Kidney (tissue), 10 donors: ENCODE measurements at regions not wholly inside any gene's neighbourhood (a gene's known extent, or its start where the extent isn't known, plus 50 kb on each side); places are given as distances from the start of the nearest gene placed in this dataset.
"Not testable (repeated sequence)": the region's sequence is repeated elsewhere in the genome, so short reads cannot be mapped to it uniquely, and the experiment has no call there.

ENCODE experiments used
- DNase-seq, 5 donors: peaks; one replicate each; pipeline ENCODE4 v3.0.0-alpha.2; 2013 to 2020
- FAIRE-seq: peaks from 2 replicates; lab custom pipeline; 2012; peaks lifted over from hg19 to GRCh38; lab: Jason Lieb, UNC
- H3K27ac ChIP-seq, 2 donors: one replicate each; pipeline ENCODE4 v1.7.0; 2013; ENCODE audit warnings: low read depth in 2 of 2, low read length in 2 of 2, inconsistent platforms in 1 of 2
- H3K27me3 ChIP-seq: one replicate; pipeline ENCODE4 v1.7.1; 2013; ENCODE audit warnings: low read length, inconsistent platforms; ENCODE audit not compliant: control insufficient read depth, insufficient read depth
- H3K36me3 ChIP-seq, 3 donors: one replicate each; pipeline versions ENCODE4 v1.7.0 to v1.7.1; 2013; ENCODE audit warnings: low read length in 3 of 3, control low read depth in 1 of 3, inconsistent platforms in 1 of 3; ENCODE audit not compliant: insufficient read depth in 3 of 3, control insufficient read depth in 2 of 3
- H3K4me1 ChIP-seq, 3 donors: one replicate each; pipeline versions ENCODE4 v1.7.0 to v1.7.1; 2013; ENCODE audit warnings: low read length in 3 of 3, inconsistent platforms in 1 of 3, low read depth in 1 of 3; ENCODE audit not compliant: control insufficient read depth in 2 of 3, insufficient read depth in 2 of 3
- H3K4me3 ChIP-seq, 3 donors: one replicate each; pipeline versions ENCODE4 v1.7.0 to v1.8.1; 2013; ENCODE audit warnings: low read length in 3 of 3, control low read depth in 1 of 3, inconsistent platforms in 1 of 3
- H3K9ac ChIP-seq, 3 donors: one replicate each; pipeline versions ENCODE4 v1.7.0 to v1.7.1; 2013; ENCODE audit warnings: low read length in 3 of 3, control low read depth in 1 of 3, inconsistent platforms in 1 of 3
- H3K9me3 ChIP-seq, 3 donors: one replicate each; pipeline versions ENCODE4 v1.7.0 to v1.7.1; 2013; ENCODE audit warnings: low read length in 3 of 3, control low read depth in 1 of 3, inconsistent platforms in 1 of 3; ENCODE audit not compliant: control insufficient read depth in 2 of 3, insufficient read depth in 1 of 3
- intact Hi-C: fragments of 100-400 bp; cut with DNase I; formaldehyde crosslinking; loops from one replicate; pipeline ENCODE4 v1.11.1; 2022
- donor health status: control.
- donor health status: control.
- donor health status: DM: yes; HTN: yes; CAD: no.
- donor health status: Normal renal cell carcinoma (clear cell type).

DNA sequence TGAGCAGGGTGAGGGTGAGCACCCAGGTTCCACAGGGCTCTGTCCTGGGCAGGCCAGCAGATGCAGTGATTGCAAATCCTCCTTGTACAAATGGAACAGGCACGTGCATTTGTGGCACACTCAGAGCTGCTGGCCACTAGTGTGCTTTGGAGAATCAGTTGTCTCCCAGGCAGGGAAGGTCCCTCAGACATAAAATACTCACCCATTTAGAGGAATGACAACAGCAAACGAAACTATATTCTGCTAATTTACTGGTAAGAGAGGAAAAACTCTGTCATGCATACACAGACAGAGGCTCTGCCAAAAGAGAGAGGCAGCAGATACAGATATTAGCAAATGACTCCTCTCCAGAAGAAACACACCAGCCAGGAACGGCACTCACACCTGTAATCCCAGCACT lies 116.5 kb upstream of the PLGLB2 start:
- H3K27me3 ChIP-seq, FAIRE-seq, DNase-seq, H3K4me1 ChIP-seq, H3K9me3 ChIP-seq, H3K36me3 ChIP-seq, intact Hi-C loops, H3K27ac ChIP-seq, H3K4me3 ChIP-seq, H3K9ac ChIP-seq: not testable (repeated sequence)

DNA sequence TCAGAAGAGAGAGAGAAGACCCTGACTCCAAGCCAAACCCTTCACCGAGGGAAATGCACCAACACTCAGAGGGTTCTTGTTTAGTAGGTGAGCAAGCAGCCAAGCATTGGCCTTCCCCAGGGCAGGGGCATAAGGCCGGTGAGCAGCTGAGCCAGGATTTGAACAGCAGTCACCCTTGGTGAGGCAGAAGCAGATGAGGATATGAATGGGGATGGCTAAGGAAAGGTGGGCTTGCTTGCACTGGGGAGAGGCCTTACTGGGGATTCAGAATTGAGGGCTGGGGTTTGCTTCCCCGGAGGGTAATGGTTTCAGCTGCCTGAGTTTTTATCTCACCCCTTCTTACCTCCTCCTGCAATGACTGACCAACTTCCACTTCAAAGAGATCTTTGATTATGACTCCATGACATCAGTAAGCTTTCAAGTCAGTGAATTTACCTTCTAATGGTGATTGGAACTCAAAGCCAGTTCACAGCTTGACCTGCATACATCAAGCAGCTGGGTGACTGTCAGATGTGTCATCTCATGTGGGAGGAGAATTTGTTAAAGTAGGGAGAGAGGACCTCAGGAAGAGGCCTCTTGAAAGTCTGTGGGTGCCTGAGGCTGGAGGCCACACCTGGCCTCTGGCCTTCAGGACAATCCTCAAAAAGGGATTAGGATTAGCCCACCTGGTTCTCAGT lies 114.5 kb upstream of the PLGLB2 start:
- FAIRE-seq, H3K9me3 ChIP-seq, H3K36me3 ChIP-seq, H3K4me3 ChIP-seq, DNase-seq, H3K9ac ChIP-seq, H3K27me3 ChIP-seq, H3K27ac ChIP-seq, intact Hi-C loops, H3K4me1 ChIP-seq: not testable (repeated sequence)

DNA sequence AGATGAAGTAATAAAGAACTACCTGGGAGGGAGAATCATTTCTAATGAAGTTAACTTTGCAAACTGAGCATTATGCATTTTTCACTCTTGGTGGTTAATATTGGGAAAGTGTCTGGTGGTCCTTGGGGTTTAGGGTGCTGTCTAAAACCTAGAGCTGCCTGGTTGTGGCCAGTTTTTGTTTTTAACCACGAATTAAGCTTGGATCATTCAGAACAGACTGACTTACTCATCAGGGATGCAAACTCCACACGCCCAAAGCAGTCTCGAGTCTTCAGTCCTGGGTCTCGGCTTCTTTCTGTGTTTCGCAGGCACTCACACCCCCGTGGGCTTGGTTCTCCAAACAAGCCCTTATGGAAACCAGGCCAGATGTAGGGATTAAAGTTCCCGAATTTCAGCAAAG lies 113.8 kb upstream of the PLGLB2 start:
- intact Hi-C loops, H3K27ac ChIP-seq, H3K4me3 ChIP-seq, H3K27me3 ChIP-seq, H3K36me3 ChIP-seq, H3K9ac ChIP-seq, DNase-seq, H3K9me3 ChIP-seq, FAIRE-seq, H3K4me1 ChIP-seq: not testable (repeated sequence)

DNA sequence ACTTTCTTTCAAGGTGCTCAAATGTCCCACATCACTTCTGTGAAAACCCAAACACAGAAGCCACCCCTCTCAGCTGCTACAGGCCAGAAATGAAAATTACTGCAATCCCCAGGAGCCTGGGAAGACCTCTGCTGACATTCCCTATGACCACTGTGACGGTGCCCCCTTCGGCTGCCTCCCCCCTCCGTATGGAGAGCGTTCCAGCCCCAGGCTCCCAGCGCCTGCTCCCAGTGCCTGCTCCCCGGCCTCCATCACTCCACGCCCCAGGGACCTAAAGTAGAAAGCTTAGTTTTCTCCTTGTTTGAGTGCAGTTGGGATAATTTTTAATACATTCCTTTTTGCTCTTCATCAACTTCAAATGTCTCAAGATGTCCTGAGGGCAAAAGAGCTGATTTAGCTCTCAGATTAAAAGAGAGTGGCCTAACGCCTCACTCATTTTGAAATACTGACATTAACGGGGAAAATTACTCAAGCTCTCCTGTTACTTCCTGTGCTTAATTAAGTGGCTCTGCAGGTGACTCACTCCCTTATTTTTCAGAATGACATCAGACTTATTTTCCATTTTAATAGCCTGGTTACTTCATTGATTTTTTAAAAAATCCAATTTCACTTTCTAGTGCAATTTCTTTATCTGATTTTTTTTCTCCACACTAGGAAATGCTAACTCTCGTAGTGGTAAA lies 112.8 kb upstream of the PLGLB2 start:
- H3K4me1 ChIP-seq, H3K36me3 ChIP-seq, H3K27ac ChIP-seq, H3K4me3 ChIP-seq, H3K9ac ChIP-seq, FAIRE-seq, H3K27me3 ChIP-seq, intact Hi-C loops, H3K9me3 ChIP-seq: not testable (repeated sequence)
- peak in 4 of 5 donors; percentile 40 to 55 (median 46) for DNase-seq

DNA sequence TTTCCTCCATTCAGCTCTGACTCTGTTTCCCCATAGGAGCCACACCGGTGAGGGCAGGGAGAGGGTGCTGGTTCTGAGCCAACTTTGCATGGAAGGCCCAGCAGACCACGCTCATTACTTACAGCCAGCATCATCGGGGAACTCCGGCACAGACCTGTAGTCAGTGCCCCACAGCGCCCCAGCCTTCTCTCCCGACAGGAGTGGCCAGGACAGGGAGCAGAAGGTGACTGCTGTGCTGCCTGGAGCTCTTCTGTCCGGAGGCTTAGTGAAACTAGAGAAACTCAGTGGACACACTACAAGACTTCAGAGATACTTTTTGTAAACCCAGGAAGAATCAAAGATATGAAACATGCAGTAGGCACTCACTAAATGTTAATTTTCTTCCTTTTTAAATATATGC lies 111.6 kb upstream of the PLGLB2 start:
- intact Hi-C loops, H3K36me3 ChIP-seq, H3K4me1 ChIP-seq, DNase-seq, H3K27ac ChIP-seq, H3K4me3 ChIP-seq, H3K27me3 ChIP-seq, H3K9me3 ChIP-seq, FAIRE-seq, H3K9ac ChIP-seq: not testable (repeated sequence)

DNA sequence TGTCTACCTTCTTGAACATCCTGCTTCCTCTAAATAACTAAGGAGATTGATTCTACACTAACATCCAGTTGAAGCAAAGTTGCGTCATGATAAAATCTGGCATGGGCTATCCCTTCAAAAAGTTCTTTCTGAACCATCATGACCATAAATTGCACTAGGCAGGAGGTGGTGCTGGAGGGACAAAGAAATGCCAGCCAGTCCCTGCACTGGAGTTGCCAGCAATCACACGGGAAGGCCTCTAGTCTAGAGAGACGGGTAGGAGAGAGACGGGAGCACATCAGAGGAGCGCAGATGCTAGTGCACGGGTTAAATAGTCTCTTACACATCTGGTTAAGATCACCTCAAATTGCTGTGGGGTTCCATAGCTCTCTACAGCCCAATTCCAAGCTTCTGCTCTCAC lies 111.2 kb upstream of the PLGLB2 start:
- FAIRE-seq, H3K9ac ChIP-seq, H3K9me3 ChIP-seq, H3K36me3 ChIP-seq, H3K27me3 ChIP-seq, intact Hi-C loops, H3K4me3 ChIP-seq, H3K27ac ChIP-seq, H3K4me1 ChIP-seq, DNase-seq: not testable (repeated sequence)

DNA sequence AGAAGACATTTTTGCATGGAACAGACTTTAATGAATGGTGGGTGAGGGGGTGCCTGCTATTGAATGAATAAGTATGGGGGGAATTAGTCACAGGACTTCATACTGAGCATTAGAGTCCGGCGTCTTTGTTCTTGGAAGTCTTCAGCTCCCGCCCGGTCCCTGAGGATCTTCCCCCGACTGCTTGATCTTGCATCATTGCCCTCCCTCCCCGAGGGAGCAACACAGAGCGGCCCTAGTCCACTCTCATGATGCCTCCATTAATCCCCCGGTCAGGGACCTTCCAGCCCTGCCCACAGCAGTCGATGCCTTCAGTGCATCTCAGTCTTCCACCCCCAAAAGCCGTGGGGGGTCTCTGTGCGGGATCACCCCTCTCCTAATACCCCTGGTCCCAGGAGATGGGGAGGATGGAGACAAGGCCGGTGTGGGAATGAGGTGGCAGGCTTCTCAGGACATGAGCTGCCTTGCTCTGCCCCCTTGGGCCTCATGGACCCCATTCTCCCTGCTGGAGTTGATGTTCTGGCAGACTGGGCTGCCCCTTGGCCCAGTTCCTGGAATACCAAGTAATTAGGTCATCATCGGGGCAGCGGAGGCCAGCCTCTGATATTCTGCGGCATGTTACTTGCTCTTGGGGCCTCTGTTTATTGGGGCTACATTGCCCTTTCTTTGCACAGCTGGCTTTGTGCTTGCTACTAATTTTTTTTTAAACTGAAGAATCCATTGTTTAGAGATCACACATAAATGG lies 110.5 kb upstream of the PLGLB2 start:
- H3K27me3 ChIP-seq, H3K4me1 ChIP-seq, H3K27ac ChIP-seq, H3K4me3 ChIP-seq, H3K9ac ChIP-seq, FAIRE-seq, H3K36me3 ChIP-seq, H3K9me3 ChIP-seq, intact Hi-C loops: not testable (repeated sequence)
- peak in 1 of 5 donors; percentile 26 for DNase-seq

DNA sequence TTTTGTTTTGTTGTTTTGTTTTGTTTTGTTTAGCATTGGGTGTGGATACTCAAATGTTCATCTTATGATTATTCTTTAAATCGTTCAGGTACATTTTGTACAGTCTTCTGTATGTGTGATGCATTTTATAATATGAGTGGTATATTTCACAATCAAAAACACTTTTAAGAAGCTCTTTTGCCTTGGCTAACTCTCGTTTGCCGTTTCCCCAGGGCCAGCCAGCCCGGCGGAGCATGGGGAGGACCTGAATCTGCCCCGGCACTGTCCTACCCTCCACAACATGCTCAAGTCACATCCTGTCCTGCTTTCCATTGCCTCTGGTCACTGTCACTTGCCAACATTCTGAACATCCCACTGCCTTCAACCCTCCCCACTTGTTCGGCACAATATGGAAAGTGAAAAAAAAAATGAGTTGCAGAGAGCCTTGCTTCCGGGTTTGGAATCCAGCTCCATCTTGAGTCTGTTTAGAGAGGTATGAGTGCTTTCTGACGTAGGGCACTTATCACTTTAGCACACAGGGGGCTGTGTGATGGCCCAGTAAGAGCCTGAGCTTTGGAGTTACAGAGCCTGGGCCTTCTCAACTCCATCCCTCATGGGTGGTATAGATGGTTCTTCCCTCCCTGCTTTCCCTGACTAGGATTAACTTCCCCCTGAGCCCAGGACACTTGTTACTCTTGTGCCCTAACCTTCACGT lies 109.6 kb upstream of the PLGLB2 start:
- DNase-seq, intact Hi-C loops, H3K27ac ChIP-seq, H3K36me3 ChIP-seq, H3K27me3 ChIP-seq, H3K9ac ChIP-seq, H3K9me3 ChIP-seq, FAIRE-seq, H3K4me1 ChIP-seq, H3K4me3 ChIP-seq: not testable (repeated sequence)
